GM12891 (cell line): ENCODE measurements at regions not wholly inside any gene's neighbourhood (a gene's known extent, or its start where the extent isn't known, plus 50 kb on each side); places are given as distances from the start of the nearest gene placed in this dataset.

ENCODE experiments used
- PAX5 ChIP-seq: IDR thresholded peaks from 2 replicates; pipeline ENCODE4 v1.6.1; 2011; ENCODE audit warnings: low read length, moderate library complexity, mild to moderate bottlenecking; ENCODE audit not compliant: insufficient read depth, severe bottlenecking
- POLR2A ChIP-seq: IDR thresholded peaks from 2 replicates; pipeline ENCODE4 v1.6.1; 2011; ENCODE audit warnings: low read depth, low read length, control low read depth
- POLR2AphosphoS5 ChIP-seq: IDR thresholded peaks from 2 replicates; pipeline ENCODE4 v1.6.1; 2011; ENCODE audit warnings: low read depth, low read length, control low read depth
- SPI1 ChIP-seq: IDR thresholded peaks from 2 replicates; pipeline ENCODE4 v1.6.1; 2011; ENCODE audit warnings: low read depth, low read length, control low read depth
- TAF1 ChIP-seq: IDR thresholded peaks from 2 replicates; pipeline ENCODE4 v1.6.1; 2011; ENCODE audit warnings: low read depth, low read length, control low read depth

GRCh38 chr11:26244207-26244606 is 87.7 kb upstream of the ANO3 start:
- TF ChIP-seq POLR2AphosphoS5 (no peak), POLR2A (no peak), SPI1 (no peak), PAX5 (no peak), TAF1 (no peak)
